ENCODE measurements at regions not wholly inside any gene's neighbourhood (a gene's known extent, or its start where the extent isn't known, plus 50 kb on each side); places are given as distances from the start of the nearest gene placed in this dataset.

DNA sequence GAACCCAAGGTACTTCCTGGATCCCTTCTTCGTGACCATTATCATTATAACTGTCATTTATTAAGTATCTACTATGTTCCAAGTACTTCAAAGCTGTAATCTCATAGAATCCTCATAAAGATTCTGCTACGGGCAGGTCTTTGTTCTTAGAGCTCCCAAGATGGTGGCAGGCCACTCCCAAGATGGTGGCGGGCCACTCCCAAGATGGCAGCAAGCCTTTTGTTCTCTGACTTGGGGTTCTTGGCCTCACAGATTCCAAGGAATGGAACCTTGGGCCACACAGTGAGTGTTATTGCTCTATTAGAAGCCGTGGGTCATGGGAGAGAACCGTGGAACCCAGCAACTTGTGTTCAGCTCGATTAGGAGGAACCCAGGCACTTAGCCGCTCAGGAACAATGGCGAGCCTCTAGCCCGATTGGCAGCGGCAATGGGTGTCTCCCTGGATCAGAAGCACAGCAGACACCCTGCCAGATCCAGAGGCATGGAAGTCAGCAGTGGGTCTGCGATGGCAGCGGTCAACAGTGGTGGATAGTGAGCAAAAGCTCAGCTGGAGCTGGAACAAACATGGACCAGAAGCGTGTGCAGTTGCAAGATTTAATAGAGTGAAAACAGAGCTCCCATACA lies 193.7 kb upstream of the BTG1 start:
- no peak for TF ChIP-seq GATA2 (IDR thresholded peaks at IDR 0.05; ENCODE audit: low read depth, low read length)
- TF ChIP-seq GATA3 (IDR thresholded peaks at IDR 0.05; ENCODE audit: low read depth, low read length): no peak
